ENCODE measurements at regions not wholly inside any gene's neighbourhood (a gene's known extent, or its start where the extent isn't known, plus 50 kb on each side); places are given as distances from the start of the nearest gene placed in this dataset.
"Not testable (repeated sequence)": the region's sequence is repeated elsewhere in the genome, so short reads cannot be mapped to it uniquely, and the experiment has no call there.

DNA sequence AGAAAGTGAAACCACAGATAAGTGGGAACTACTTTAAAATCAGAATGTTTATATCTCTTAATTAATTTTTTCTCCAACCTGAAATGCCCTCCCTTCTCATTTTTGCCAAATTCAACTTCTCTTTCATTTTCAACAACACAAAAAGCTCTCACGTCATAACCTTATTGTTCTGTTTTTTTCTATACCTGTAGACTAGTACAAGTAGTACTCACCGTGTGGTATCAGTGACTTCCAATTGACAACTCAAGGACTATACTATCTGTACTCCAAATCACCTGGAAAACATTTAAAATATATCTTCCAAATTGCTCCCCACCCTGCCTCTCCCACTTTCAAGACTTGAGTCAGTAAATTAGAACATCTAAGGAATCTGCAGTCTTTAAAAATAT is 72.8 kb upstream of the ZNF280D start:
- no peak for DNase-seq

DNA sequence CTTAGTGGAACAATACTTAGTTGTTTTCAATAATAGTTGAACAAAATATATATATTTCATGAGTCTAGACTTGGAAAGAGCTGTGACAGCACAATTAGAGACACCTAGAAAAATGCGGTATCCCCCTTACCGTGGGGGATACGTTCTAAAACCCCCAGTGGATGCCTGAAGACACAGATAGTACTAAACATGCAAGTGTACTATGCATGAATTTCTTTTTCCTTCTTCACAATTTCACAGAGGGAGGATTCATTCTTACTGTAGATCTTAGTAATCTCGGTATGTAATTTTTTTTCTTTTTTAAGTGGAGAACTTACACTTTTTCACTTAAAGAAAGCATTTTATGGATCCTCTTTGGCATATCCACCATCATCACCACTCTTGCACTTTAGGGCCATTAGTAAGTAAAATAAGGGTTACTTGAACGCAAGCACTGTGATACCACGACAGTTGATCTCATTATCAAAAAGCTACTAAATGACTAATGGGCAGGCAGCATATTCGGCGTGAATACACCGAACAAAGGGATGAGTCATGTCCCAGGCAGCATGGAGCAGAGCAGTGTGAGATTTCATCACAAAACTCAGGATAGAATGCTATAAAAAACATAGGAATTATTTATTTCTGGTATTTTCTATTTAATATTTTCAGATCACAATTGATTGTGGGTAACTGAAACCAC is 72.3 kb upstream of the ZNF280D start:
- DNase-seq = no peak

DNA sequence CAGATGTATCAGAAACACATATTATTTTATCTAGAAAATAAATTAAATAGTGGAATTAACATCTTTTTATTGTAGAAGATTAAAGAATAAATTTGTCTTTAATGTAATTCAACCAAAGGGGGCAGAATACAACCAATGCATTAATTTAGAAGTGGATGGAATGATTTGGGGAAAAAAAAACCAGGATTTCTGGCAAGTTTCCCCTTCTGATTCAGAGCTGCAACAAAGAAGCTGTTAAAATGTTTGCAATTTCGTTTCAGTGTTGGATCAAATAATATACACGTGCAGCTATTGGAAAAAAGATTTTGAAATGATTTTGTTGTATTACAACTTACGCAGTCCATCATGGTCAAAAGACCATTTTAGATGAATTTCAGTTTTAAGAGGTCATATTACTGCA is 71.6 kb upstream of the ZNF280D start:
- DNase-seq = no peak

DNA sequence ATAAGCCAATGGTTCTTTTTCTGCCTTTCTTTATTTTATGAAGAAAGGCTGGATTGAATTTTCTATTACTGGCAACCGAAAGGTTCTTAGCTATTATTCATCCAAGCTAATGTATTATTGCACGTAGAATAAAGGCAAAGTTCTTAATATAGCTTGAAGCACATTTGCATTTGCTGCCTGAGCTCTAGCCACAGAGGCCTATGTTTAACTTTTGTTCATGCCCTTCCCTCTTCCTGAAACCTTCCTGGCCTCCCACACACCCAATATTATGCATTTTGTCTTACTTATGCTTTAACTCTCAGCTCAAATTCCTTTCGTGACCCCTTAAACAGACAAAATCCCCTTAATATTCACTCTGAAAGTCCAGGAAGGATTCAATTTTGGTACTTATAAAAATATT is 71.0 kb upstream of the ZNF280D start:
- no peak for DNase-seq

DNA sequence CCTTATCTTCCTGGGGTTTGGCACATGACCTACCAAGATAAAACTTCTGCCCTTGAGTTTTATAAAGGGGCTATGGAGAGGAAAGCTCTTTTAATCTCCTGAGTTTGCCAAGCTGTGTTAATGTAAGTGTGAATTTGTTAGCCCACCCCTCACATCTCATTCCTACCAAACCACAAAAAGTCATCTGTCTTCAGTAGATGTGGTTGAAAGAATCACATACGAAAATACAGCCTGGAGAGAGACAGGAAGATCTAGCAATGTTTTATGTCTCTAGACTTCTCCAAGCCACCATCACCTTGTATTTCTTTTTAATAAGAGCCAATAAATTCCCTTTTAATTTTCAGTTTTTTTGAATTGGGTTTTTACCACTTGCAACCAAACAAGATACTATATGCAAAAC is 68.9 kb upstream of the ZNF280D start:
- DNase-seq = no peak

DNA sequence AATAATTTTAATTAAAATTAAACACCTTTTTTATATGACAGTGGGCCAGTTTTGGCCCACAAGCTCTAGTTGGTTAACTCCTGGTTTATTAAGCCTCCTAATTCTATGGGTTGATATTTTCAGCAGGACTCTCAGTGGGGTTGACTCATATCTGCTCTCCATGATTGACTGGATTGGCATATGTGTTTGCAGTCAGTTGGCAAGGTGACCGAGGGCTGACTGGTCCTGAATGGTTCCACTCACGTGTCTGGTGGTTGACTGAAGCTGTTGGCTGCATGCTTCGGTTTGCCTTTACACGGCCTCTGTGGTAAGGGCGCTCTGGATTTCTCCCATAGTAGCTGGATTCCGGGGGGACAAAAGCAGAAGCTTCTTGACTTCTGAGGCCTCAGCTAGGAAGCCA is 65.3 kb upstream of the ZNF280D start:
- no peak for DNase-seq

DNA sequence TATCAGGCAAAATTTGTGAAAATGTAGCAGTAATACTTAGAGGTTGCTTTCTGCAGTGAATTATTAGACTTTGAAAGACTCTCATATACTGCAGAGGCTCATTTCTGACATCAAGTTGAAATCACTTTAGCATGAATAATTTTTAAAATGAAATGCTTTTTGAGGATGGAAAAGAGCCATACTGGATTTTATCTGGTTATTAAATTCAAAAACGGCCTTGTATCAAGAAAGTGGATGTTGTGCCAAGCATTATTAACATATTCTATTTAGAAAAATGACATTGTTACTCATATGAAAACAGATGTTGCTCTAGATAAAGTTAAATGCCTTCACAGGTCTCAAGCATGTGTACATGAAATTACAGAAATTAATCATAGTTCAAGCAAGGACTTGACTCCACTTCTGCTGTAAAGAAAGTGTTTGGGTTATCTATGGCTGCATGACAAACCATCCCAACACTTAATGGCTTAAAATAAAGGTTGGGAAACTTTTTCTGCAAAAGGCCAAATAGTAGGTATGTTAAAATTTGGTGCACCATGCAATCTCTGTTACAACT is 64.5 kb upstream of the ZNF280D start:
- no peak for DNase-seq

DNA sequence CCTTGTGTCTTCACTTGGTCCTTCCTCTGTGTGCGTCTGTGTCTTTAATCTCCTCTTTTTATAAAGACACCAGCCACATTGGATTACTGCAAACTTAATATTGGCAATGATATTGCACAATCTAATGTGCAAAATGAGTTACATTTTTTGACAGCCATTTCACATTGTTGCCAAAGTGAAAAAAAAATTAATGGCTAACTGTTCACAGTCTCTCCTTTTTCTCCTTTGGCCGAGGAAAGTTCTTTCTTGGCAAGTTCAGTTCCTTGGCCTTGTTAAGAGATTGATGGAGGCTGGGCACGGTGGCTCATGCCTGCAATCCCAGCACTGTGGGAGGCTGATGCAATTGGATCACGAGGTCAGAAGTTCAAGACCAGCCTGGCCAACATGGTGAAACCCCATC is 62.2 kb upstream of the ZNF280D start:
- DNase-seq = no peak

DNA sequence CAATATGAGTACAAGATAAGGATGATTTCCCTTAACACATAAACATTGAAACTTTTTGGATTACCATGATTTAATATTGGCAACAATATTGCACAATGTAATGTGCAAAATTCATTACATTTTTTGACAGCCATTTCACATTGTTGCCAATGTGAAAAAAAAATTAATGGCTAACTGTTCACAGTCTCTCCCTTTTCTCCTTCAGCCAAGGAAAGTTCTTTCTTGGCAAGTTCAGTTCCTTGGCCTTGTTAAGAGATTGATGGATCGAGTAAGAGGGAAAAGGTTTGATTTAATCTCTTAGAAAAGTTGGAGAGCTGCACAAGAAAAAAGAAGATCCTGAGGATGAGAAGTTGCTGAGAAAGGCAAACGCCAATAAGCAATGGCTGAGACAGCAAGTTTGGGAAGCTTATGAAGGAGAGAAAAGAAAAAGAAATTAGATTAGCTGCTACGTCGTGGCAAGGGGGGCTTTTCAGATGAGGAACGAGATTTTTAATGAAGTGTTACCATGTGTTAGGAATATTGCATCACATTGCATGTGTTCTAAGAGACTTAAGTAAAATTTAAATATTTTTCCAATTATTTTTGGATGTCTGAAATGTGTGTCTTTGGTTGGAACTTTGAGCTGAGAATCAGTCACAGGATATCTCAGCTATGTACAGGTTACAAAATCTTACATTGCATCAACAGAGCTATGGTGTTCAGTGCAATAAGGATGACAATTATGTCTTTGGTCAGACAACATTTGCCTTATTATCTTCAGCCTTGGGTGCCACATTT is 61.4 kb upstream of the ZNF280D start:
- no peak for DNase-seq

DNA sequence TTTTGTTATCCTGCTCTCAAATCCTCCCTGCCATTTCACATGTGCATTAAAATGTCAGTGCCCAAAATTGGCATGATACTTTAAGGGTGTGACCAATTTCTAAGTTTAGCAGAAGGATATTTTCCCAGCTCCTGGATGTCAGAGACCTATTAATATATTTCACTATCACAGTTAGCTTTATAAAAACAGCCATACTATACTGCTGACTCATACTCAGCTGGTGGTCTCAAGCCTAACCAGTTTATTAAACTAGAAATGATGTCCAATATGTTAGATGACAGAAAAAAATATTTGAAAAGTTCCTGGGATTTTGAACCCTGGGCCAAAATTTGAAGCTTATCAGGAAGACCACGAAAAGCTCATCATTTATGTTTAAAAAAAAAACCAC is 60.9 kb upstream of the ZNF280D start:
- no peak for DNase-seq

DNA sequence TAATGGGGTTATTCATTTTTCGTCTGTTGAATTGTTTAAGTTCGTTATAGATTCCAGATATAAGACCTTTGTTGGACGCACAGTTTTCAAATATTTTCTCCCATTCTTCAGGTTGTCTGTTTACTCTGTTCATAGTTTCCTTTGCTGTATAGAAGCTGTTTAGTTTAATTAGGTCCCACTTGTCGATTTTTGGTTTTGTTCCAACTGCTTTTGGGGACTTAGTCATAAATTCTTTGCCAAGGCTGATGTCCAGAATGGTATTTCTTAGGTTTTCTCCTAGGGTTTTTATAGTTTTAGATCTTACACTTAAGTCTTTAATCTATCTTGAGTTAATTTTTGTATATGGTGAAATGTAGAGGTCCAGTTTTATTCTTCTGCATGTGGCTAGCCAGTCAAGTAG is 58.9 kb upstream of the ZNF280D start:
- no peak for DNase-seq

DNA sequence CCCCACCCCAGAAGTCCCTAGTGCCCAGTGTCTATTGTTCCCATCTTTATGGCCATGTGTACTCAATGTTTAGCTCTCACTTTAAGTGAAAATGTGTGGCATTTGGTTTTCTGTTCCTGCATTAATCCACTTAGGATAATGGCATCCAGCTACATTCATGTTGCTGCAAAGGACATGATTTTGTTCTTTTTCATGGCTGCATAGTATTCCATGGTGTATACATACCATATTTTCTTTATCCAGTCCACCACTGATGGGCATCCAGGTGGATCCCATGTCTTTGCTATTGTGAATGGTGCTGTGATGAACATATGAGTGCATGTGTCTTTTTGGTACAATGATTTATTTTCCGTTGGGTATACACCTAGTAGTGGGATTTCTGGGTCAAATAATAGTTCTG is 58.2 kb upstream of the ZNF280D start:
- DNase-seq = not testable (repeated sequence)

DNA sequence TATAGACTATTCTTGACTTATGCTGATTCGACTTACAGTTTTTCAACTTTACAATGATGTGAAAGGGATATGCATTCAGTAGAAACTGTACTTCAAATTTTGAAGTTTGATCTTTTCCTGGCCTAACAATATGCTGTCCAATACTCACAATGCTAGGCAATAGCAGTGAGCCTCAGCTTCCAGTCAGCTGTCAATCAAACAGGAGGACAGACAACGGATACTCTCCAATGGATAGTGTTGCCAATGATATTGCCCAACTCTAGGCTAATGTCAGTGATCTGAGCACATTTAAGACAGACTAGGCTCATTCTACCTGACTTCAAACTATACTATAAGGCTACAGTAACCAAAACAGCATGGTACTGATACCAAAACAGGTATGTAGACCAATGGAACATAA is 55.0 kb upstream of the ZNF280D start:
- DNase-seq = no peak

DNA sequence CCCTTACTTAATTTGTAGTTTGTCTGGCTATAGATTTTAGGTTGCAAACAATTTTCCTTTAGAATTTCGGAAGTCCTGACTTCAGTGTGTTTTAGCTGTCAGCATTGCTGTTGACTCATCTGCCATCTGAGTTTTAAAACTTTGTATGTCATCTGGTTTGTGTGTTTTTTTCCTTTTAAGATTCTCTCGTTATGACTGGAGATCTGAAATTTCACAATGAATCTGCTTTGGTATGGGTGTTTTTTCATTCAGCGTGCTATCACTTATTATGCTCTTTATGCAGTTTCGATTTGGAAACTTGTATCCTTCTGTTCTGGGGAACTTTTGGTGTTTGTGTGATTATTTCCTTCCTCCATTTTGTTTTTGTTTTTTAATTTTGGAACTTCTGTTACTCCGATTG is 53.7 kb upstream of the ZNF280D start:
- DNase-seq = no peak

DNA sequence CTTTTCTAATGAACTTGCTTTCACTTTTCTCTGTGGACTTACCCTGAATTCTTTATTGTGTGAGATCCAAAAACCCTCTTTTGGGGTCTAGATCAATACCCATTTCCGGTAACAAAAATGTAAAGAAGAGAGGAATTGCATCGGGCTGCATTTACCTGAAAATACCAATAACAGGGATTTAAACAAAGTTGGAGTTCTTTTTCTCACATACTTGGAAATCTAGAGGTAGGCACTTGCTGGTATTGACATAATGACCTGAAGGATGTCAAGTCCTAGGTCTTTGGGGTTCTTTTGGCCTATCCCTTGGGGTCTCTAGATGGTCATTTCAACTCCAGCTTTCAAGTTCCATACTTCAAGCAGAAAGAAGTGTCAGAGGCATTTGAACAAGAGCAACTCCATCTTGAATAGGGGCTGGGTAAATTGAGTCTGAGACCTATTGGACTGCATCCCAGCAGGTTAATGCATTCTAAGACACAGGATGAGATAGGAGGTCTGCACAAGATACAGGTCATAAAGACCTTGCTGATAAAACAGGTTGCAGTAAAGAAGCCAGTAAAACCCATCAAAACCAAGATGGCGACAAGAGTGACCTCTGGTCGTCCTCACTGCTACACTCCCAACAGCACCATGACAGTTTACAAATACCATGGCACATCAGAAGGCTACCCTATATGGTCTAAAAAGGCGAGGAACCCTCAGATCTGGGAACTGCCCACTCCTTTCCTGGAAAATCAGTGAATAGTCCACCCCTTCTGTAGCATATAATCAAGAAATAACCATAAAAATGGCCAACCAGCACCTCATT is 50.8 kb upstream of the ZNF280D start:
- no peak for DNase-seq

DNA sequence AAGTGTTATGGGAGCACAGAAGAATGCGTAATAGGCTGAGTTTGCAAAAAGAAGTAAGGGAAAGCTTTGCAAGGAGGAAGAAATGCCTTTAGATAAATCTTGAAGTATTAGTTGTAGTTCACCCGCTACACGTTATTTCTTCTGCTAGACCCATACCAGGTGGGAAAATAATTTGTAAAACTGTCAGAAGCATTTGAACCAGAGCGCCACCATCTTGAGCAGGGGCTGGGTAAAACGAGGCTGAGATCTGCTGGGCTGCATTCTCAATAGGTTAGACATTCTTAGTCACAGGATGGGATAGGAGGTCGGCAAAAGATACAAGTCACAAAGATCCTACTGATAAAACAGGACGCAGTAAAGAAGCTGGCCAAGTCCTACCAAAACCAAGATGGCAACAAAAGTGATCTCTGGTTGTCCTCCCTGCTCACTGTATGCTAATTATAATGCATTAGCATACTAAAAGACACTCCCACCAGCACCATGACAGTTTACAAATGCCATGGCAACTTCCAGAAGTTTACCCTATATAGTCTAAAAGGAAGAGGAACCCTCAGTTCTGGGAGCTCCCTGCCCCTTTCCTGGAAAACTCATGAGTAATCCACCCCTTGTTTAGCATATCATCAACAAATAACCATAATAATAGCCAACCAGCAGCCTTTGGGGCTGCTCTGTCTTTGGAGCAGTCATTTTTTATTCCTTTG is 50.0 kb upstream of the ZNF280D start:
- DNase-seq = no peak
